HG03066 (cell line): ENCODE measurements at regions not wholly inside any gene's neighbourhood (a gene's known extent, or its start where the extent isn't known, plus 50 kb on each side); places are given as distances from the start of the nearest gene placed in this dataset.

Experiments used
- ATAC-seq: cut with Tn5 transposase; IDR thresholded peaks from one replicate; pipeline ENCODE4 v1.9.1; 2021; ENCODE audit warnings: low read depth; ENCODE audit not compliant: unreplicated experiment

DNA sequence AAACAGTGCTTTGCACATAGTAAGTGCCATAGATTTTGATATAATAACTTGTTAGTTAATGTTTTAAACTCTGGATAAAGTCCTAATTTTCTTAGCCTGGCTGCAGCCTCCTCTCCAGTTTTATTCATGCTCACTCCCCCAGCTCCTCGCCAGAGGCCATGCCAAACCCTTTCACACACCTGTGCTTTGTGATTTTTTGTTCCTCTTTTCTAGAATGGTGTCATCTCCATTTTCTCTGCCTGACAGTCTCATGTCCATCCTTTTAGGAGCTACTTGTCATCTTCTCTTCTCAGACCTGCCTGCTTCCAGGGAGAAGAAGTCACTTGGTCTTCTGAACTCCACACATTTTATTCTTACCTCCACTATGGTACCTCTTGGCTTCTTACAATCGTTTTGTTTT is 55.8 kb upstream of the SPATA13 start:
- no peak for ATAC-seq

DNA sequence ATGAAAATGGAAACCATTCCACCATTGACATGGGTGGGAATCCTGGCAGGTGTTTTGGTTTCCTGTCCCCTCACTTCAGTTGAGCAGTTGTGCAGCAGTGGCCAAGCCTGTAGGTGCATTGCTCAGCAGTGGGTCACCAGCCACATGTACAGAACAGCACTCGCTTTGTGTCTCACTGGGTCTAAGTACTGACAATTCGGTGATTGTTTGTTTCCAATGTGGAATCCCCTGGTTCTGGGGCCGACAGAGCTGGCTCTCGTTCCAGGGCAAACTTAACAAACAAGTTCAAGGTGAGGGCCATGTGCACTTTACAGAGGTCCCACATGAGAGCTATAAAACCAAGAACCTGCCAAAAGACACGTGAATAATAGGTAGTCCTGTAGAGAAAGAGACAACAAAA is 54.1 kb upstream of the SPATA13 start:
- no peak for ATAC-seq

DNA sequence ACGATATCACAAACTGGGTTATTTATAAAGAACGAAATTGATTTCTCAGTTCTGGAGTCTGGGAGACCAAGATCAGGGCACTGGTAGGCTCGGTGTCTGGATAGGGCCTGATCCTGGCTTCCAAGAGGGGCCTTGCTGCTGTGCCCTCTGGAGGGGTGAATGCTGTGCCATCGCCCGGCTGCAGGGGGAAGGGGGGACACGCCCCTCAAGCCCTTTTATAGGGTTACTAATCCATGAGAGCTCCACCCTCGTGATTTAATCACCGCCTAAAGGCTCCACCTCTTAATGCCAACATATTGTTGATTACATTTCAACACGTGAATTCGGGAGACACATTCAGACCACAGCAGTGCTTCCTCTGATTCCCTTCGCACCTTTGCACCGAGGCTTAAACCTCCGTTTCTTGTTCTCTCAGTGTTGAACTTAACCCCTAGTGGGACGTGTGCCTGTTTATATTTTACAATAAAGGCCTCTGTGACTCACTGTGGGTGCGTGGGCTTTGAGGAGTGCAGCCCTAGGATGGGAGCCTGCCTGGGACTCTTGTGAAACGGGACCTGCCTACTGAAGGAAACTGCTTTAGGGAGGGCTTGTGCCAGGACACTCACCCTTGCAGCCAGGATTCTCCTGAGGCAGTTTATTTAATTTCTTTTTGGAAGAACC is 52.4 kb upstream of the SPATA13 start:
- no peak for ATAC-seq

DNA sequence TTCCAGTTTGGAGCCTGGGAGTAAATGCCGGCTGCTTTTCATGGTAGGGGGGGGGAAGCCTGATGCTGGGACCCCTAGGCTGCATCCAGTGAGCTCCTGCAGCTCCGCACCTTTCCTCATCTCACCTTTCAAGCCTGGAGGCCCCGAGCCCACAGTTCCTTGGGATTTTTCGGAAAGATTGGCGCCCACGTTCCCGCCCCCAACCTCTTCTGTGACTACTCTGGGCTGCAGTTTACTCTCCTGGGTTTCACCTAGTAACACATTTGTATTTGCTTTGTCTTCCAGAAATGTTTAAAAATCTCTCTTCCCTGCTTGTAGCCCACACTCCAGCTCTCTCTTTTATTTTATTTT is 51.9 kb upstream of the SPATA13 start:
- no peak for ATAC-seq

DNA sequence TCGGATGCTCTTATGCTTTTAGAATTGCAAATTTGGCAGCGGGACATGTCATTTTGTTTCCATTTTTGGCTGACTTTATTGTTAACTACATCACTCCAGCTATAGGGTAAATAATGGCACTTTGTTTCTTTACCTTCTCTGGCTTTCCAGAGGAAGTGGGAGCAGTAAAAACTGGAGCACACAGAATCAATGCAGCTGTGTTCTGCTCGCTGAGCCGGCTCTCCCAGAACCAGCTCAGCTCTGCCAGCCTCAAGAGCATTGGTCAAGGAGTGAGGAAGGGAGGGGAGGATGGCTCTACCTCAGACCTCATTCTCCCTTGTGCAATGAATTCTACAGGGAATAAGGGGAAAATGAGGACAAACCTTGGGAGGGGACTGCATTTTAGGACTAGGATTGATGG is 50.5 kb upstream of the SPATA13 start:
- no peak for ATAC-seq
